Inferior parietal cortex (tissue), 1 donor: ENCODE measurements at regions not wholly inside any gene's neighbourhood (a gene's known extent, or its start where the extent isn't known, plus 50 kb on each side); places are given as distances from the start of the nearest gene placed in this dataset.

ENCODE experiments used
- DNase-seq: peaks from one replicate; pipeline ENCODE4 v3.0.0-alpha.2; 2016; ENCODE audit errors: extremely low spot score

DNA sequence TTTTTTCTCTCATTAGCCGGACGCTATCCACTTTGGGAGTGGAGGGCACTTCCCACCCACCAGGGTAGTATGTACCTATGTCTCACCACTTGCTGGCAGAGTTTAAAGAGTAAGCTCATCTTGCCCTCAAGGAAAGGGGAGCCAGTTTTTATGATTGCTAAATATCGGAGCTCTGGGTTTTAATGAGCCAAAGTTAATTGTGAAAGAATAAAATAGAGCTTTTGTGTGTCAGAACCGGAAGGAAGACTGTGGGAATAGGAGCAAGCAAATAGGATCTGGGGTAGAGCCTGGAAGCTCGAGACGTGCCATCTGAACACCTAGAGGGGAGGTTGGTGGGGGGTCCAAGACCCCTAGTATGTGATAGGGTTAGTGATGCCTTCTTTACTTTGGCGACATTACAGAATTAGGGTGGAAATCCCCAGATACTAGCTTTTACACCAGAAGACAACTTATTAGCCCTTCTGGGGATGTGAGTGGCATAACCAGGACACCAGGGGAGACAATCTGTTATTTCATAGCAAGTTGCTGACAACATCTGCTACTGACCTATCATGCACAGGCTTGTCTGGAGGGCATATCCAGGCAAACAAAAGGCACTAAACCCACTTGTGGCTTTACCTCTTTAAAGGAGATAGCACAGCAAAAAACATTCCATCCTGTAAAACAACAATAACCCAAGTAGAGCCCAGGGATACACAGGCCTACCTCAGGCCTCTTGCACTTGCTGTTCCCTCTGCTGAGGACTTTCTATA lies 333.8 kb downstream of the ZNF621 start:
- no peak for DNase-seq

DNA sequence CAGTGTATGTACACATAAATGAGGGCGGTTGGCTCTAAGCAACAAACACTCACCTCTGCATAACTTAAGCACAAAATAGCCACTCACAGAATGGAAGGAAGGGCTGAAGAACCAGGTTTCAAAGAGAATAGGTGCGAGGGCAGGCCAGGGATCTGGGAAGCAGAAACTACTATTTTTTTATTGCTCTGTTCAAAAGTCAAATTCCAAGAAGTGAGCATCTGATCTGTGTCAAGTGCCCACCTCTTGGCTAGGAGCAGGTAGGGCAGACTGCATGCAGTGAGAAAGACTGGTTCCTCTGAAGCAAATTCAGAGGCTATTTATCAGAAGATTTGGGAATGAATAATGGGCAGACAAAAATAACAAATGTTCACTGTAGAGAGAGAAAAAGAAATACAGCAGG lies 336.4 kb upstream of the CTNNB1 start:
- no peak for DNase-seq

DNA sequence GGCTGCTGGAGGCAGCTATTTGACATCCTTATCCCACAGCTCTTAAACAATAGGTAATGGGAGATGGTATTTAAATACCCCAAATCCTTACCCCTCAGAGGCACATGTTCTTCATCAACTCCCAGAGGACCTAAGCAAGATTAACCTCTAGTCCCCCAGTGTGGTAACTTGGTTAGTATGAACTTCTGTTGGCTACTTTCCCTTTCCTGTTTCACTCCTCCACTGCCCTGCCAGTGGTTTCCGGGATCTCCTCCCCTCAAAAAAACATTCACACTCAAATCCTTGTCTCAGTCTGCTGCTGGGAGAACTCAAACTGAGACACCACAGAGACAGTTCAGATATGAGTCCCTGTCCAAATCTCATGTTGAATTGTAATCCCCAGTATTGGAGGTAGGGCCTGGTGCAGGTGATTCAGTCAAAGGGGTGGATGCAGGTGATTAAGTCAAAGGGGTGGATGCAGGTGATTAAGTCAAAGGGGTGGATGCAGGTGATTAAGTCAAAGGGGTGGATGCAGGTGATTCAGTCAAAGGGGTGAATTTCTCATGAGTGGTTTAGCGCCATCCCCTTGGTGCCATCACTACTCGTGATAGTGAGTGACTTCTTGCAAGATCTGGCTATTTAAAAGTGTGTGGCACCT lies 335.0 kb upstream of the CTNNB1 start:
- no peak for DNase-seq

DNA sequence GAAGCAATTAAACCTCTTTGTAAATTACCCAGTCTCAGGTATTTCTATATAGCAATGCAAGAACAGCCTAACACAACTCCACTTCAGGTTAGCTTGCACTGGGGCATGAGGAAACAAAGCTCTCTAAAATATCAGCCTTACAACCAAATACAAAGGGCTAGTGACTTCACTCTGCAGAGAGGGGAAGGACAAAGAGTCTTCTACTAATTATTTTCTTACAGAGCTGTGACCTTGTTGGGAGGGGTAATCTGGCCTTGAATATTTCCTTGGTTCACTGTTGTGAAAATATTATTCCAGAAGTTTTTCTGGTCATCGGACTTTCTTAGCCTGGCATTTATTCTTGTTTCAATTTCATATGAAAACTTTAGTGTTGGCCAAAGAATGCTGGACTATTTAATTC lies 334.4 kb upstream of the CTNNB1 start:
- no peak for DNase-seq

DNA sequence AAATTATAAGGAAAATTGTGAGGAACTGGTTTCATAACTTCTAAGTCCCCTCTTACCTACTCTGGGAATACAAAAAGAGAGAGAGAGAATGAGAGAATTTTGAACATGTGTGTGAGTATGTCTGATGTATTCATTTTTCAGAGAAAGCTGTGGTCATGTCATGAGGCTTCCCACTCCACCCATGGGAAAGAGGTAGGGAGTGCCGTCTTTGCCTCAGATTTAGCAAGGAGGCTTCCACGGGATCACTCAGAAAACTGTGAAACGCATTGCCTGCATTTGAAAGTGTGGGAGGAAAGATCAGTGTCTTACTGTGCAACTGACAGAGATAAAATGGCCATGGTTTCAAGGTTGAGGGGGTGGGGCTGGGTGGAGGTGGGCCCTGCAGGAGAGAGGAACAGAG lies 331.5 kb upstream of the CTNNB1 start:
- no peak for DNase-seq

DNA sequence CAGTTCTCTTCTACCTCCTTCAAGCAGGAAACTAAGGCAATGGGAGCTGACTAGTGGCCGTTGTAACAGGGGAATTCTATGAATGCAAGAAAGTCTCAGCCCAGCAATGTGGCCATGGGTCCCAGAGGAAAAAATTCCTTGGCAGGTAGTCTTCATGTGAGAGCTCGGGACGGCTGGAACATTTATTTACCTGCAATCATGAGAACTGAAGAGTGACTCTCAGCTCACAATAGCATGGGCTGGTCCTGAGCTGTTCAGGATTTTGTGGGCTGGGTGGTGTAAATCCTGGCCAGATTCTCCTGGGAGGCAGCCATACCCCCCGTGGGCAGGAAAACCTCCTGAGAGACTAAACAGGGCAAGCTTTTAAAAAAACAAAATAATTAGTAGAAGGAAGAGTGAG lies 330.3 kb upstream of the CTNNB1 start:
- no peak for DNase-seq

DNA sequence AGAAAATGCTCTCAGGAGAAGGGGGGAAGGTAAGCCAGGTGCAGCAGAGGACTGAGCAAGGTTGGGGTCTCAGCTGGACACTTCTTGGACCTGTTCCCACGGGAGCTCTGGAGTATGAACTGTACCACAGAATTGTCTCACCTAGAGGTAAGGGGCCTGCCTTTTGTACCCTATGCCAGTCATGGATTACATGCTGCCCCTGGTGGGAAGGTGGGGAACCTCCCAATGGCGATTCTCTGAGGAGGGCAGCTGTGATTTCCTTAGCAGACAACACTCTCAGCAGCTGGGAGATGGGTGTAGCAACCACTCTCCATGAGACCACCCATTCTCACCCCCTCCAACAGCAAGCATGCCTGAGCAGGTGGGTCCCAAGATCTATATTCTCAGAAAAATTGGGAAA lies 329.4 kb upstream of the CTNNB1 start:
- no peak for DNase-seq

DNA sequence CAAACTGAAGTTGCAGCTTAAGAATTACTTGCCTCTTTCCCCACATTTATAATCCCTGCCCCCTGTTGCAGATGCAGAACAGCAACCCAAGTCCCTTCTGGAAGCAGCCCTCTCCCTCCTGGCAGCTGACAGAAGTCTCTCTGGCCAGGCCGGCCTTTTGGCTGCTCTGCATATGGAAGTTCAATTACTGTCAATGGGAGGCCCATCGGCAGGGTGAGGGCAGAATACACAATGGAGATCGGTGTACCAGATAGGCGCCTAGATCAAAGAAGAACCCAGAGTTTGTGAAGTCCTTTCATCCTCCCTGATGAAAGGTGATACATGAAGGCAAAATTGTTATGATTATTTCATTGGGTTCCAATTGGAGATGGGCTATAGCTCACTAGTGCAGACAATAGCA lies 327.9 kb upstream of the CTNNB1 start:
- DNase-seq, result no peak

DNA sequence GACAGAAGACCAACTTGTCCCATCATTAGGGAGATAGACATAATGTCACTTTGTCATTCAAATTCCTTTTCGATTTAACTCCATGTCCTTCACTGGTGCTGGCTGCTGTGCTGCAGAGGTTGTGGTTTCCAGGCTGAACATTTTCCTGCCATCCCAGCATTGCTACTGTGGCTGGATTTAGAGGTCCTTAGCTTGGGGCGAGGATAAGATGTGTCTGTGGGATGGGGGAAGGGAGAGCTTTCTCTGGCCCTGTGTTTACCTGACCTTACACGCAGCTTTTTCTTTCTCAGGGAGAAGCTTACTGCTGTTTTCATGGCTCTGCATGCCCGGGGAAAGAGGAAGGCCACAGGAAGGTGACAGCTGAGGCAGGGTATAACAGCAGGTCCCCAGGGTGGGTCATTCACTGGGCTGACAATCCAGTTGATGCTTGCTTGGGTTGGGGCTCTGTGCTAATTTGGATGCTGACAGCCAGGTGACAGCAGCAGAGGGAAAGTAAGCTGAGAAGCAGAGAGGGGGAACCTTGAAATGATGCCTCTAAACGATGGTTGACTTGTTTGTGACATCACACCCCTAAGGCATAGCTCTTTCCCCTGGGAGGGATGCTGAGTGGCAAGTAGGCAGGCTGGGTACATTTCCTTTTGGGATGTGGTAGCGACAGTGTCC lies 326.9 kb upstream of the CTNNB1 start:
- DNase-seq, result no peak

DNA sequence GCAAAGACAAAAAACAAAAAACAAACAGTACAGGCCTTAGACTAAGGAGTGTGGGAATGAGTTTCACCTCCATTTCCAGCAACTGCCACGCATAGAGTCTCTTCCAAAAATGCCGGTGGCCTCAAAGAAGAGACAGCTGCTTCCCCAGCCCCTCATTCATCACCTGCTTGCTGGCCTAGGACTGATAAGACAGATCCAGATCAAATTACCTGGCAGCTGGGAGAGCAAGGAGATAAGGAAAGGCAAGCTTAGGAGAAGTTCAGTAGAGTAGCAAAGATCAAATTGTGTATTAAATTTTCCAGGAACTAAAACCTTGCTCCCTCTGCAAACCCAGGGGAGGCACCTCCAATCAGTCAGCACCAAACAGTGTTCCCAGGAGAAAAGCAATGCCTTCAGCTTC lies 325.8 kb upstream of the CTNNB1 start:
- DNase-seq, result no peak

DNA sequence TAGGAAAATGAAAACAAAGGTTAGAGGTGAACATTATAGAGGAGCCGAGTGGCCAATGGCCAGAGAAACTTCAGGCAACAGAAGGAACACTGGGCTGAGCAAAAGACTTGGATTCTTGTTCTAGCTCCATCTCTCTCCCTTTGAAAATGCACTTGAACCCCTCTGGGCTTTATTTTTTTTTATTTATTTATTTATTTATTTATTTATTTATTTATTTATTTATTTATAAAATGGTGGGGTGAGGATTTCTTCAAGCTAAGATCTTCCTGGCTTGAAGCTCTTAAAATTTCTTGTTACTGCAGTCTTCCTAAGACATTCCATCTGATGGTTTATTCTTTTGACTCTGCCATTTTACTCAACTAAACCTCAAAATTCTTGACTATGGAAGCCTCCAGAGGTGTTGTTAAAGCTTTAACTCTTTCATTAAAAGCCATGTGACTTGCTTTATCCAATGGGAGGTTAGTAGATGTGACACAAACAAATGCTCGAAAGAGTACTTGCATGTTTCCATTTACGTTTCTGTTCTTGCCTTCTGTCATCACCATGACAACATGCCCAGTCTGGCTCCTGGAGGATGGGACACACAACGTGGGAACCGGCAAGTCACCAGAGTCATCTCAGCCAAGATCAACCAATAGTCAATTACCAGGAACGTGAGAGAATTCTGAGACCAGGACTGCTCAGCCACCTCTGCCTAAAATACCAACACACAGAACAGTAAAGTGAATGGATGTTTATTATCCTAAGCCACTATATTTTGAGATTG lies 325.2 kb upstream of the CTNNB1 start:
- DNase-seq, result peak; percentile 5

DNA sequence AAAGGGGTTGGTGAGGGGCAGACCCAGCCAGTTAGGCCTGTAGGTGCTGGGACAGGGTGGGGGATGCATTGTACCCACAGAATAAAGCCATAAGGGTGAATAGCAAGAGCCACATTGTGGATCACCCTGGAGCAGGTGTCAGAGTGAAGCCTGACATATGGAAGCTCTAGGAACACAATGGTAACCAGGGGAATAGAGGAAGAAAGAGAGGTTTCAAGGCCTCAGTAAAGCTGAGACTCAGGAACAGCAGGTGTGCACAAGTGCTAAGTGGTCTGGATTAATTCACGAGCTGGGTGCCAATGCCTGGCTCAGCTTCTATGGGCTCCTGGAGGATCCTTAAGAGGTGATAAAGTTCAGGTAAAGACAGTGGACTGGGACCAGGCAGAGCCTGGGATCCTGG lies 323.7 kb upstream of the CTNNB1 start:
- no peak for DNase-seq

DNA sequence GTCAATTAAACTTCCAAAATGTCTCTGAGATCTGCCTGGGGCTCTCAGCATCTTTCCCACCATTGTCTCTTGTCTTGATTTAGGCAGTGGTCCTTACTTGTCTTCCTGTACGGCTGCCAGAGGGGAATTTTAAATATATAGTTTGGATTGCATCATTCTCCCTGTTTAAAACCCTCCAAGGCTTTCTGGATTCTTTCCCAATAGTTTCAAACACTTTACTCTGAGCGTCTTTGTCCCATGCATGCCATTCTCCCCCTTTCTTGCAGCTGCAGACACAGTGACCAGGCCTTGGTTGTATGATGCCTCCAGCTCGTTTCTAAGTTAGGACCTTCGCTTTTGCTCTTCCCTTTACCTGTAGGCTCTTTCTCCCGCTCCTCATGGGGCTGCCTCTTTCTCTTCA lies 323.3 kb upstream of the CTNNB1 start:
- DNase-seq, result no peak

DNA sequence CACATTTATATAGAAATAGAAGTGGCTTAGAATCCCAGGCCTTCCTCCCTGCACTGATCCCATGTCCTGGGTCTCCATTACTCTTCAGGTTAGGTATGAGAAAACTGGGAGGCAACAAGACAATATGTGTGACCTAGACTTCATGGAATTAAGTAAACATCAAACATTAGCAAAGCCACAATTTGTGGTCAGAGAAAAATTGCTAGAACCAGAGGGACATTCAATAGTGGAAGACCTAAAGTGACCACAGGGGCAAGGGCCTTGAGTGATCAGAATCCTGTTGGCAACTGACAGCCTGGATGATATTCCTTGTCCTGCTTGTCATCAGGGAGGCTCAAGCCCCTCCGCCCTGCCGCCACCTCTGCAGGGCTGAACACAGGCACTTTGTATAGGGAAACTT lies 322.8 kb upstream of the CTNNB1 start:
- no peak for DNase-seq

DNA sequence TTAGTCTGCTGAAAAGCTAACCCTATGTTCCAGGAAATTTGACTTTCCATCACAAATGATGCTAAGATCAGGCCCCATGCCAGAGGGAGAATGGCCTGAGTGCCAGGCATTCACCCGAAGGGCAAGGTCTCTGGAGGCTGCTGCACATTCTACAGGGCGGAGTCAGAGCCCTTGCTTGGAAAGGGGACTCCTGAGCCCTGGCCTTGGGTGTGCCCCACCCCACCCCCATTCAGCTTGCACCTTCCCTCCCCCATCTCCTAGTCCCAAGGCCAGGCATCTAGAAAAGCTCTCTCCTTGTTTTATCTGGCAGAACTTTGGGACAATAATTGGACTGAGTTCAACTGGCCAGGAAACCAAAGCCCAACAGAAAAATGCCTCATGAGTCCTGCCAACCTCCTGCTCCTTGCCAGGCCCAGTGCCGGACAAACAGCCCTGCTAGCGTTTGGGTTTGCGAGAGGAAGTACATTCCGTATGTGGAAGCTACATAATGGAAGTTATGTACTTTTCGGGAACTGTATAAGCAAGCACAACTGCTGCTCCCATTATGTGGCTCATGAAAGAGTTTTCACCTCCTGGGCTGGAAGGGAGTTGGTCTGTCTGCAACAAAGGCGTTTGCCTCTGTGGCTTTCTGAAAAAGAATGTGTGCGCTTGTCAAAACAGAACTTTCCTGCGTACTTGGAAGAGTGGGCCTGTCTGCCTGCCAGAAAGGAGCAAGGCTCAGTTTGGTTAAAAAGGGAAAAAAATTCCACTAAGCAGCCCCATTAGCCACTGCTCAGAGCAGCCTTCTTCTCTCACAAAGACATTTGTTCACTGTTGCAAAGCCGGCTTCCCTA lies 321.5 kb upstream of the CTNNB1 start:
- peak; percentile 63 for DNase-seq

DNA sequence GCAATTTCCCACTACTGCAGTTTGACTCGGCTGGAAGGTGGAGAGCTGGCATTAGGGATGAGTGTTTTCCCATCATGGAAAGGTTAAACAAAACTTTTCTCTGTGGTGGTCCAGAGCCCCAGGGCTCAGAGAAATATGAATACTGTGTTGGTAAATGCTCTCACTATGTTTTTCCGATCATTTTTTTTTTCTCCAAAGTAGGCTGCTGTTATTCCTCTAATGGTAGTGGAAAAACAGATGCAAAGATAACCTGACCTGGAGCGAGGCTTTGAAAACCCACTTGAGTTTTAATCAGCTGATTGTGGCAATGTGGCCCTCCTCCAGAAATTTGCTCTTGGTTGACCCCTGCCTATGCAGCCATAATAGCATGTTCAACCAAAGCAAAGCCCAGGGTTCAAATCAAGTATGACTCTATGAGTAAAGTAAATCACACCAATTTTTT lies 320.8 kb upstream of the CTNNB1 start:
- no peak for DNase-seq

DNA sequence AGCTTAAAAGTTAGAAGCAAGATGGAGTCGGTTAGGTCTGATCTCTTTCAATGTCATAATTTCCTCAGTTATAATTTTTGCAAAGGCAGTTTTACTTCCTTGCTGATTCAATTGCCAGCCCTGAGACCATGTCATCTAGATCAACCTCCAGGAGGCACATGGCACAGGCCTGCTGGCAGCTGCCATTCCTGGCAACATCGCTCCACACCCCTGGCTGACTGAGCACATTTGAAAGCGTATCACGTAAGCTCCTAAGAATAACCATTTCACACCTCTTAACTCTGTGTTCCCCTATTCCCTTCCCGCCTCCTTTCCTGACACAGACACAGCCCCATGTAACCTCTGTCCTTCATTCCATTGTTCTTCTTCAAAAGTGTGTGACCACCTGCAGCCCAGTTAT lies 313.9 kb upstream of the CTNNB1 start:
- no peak for DNase-seq

DNA sequence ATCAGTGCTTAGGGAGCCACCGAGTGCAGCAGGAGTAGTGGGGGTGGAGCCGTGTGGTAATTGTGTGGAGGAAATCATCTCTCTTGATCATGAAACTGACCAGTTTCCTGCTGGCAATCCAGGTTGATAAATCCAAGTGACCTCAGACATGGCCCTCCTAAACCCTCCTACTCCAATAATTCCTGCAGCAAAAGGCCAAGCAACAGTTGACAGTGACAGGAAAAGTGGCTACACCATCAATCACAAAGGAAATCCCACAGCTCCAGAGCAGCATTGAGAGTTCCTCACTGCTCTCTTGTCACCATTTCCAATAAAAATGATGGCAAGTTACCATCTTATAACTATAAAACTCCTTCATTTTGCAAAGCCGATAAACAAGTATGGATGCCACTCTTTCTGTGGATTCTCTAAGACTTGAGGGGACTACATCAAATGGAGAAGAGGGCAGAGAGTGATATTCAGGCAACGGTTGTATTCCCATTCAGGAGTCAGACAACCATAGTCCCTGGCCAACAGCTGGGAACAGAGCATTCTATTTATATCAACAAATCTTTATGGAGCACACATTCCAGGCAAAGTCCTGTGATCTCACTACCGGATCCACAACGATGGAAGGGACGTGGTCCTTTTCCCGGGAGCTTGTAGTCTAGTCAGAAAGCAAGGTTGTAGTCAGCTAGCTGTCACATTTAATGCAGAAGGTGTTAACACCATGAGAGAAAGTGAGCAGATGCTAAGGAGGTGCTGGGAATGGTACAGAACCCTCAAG lies 312.5 kb upstream of the CTNNB1 start:
- DNase-seq, result no peak

DNA sequence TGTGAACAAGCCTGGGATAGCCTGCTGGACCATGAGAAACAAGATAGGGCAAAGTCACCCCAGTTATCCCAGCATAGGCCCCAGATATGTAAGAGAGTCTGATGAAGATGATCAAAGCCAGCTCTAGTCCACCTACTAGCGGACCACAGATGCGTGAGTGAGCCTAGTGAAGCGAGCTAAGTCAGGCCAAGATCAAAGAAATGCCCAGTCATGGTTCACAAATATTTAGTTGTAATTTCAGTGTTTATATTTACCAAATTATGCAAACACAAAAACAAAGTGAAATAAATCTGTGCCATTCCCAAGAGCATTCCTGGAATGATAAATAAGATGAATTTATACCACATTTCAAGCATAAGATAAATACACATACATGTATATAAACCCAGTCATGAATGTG lies 308.1 kb upstream of the CTNNB1 start:
- no peak for DNase-seq

DNA sequence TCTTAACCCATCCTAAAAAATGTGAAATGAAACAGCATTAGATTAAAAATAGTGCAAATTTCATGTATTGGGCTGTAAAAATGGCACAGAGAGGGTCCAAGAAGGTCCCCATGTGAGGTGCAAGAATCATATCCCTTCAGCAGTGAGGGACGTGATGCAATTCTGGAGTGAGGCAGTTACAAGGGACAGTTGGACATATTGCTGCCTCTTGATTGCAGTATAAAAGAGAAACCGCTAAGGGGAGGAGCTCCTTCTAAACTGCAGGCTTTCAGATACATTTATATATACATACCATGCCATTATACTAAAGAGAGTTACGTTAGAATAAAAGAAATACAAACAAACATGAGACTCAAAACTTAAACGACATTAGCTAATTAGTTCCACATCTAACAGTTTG lies 304.2 kb upstream of the CTNNB1 start:
- no peak for DNase-seq

DNA sequence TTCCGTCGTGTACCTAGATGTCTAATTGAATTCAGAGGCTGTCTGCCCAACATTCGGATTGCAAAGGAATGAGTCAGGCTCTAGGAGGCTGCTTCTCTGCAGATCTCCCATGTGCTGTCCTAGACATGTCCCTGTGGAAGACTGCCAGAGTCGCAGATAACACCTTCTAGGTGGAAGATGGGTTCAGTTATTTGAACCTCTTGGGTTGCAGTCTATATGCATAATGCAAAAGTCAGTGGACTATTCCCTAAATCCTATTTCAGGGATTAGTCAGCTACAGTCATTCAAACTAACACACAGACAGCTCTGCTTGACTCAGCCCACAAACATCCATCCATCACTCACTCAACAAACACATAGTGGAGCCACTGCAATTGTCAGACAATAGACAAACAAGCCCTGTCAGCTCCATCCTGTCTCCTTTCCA lies 300.0 kb upstream of the CTNNB1 start:
- DNase-seq, result no peak
